ENCODE measurements at regions not wholly inside any gene's neighbourhood (a gene's known extent, or its start where the extent isn't known, plus 50 kb on each side); places are given as distances from the start of the nearest gene placed in this dataset.

DNA sequence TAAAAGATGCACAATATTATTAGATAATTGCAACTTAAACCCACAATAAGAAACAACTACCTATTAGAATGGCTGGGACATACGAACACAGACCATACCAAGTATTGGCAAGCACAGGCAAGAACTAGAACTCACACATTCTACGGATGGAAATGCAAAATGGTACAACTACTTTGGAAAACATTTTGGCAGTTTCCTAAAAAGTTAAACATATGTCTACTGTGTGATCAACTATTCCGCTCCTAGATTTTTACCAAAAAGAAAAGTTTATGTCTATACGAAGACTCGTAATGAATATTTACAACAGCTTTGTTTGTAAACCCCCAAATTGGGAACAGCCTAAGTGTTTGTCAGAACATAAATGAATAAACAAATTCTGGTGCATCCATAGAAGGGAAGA is 194.7 kb downstream of the FGFR2 start:
- no peak overlapping the region for H3K4me3 Mint-ChIP-seq
- DNase-seq: no peak
- POLR2A ChIA-PET: no interaction called here

DNA sequence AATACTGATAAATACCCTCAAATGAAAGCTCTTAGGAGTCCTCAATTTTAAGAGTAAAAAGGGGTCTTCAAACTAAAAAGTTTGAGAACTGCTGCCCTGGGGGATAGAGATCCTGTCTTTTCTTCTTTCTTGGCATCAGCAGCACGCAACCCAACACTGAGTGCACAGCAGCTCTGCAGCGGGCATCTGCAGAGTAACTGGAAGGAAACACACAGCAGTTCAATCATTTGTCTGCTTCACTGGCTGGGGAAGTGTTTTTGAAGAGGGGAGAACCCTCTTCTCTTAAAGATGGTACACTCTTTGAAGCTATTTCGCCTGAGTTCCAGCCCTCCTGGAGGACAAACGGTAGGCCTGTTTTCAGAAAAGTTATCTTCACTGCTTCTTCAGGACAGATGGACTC is 193.6 kb downstream of the FGFR2 start:
- POLR2A ChIA-PET: no interaction called here
- Histone ChIP-seq H3K79me2 (ENCODE audit: control insufficient read depth, insufficient read depth, low read length) (no peaks in the 10 kb centered on the region), H3K27me3 (replicated peaks in 1 of 4; ENCODE audit: control extremely low read depth in 1 of 4, control insufficient read depth in 3 of 4, insufficient read depth in 4 of 4, low read length in 3 of 4) (no peaks in the 10 kb centered on the region), H4K20me1 (ENCODE audit: control insufficient read depth, insufficient read depth, low read length, poor library complexity, severe bottlenecking) (no peaks in the 10 kb centered on the region), H2AFZ (ENCODE audit: insufficient read depth, low read depth, low read length, poor library complexity, severe bottlenecking) (no peak overlapping the region), H3K9me3 (ENCODE audit: control extremely low read depth in 1 of 3, control insufficient read depth in 2 of 3, insufficient read depth in 1 of 3, low read length in 2 of 3) (no peaks in the 10 kb centered on the region), H3K9ac (ENCODE audit: low read length) (no peak overlapping the region), H3K4me2 (replicated peaks; ENCODE audit: low read depth, low read length, poor library complexity, severe bottlenecking) (no peak overlapping the region), H3K27ac (ENCODE audit: low read length in 2 of 2) (no peak overlapping the region), H3K36me3 (replicated peaks in 1 of 2; ENCODE audit: control extremely low read depth in 1 of 2, control insufficient read depth in 1 of 2, extremely low read depth in 1 of 2, insufficient read depth in 2 of 2, low read length in 1 of 2) (no peaks in the 10 kb centered on the region), H3K4me3 (ENCODE audit: control extremely low read depth in 1 of 5, extremely low read depth in 1 of 5, insufficient read depth in 1 of 5, low read depth in 2 of 5, low read length in 4 of 5) (no peak overlapping the region), H3K4me1 (ENCODE audit: control insufficient read depth in 2 of 2, insufficient read depth in 2 of 2, low read length in 2 of 2) (no peaks in the 10 kb centered on the region)
- 64% methylated on average over 2 of the region's 4 CpGs for WGBS (ENCODE audit: insufficient coverage)
- DNase-seq: no peak
- Mint-ChIP-seq H3K4me1 (no peaks in the 10 kb centered on the region), H3K9me3 (ENCODE audit: insufficient read depth) (no peaks in the 10 kb centered on the region), H3K27ac (no peak overlapping the region), H3K4me3 (no peak overlapping the region), H3K27me3 (no peaks in the 10 kb centered on the region)
- ATAC-seq (ENCODE audit: low read depth): no peak
- CTCF ChIA-PET: no interaction called here
- intact Hi-C loops (cut with micrococcal nuclease): no loop called here
- no peak for TF ChIP-seq EZH2 (IDR thresholded peaks at IDR 0.05; ENCODE audit: borderline replicate concordance, insufficient read depth, low read depth, low read length, poor library complexity, severe bottlenecking)
- TF ChIP-seq, protein P1, sequence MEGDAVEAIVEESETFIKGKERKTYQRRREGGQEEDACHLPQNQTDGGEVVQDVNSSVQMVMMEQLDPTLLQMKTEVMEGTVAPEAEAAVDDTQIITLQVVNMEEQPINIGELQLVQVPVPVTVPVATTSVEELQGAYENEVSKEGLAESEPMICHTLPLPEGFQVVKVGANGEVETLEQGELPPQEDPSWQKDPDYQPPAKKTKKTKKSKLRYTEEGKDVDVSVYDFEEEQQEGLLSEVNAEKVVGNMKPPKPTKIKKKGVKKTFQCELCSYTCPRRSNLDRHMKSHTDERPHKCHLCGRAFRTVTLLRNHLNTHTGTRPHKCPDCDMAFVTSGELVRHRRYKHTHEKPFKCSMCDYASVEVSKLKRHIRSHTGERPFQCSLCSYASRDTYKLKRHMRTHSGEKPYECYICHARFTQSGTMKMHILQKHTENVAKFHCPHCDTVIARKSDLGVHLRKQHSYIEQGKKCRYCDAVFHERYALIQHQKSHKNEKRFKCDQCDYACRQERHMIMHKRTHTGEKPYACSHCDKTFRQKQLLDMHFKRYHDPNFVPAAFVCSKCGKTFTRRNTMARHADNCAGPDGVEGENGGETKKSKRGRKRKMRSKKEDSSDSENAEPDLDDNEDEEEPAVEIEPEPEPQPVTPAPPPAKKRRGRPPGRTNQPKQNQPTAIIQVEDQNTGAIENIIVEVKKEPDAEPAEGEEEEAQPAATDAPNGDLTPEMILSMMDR (IDR thresholded peaks at IDR 0.05): no peak

More for the DNA sequence above, 194.7 kb downstream of the FGFR2 start:
- no peaks in the 10 kb centered on the region for H4K20me1 ChIP-seq (ENCODE audit: control insufficient read depth, insufficient read depth, low read length, poor library complexity, severe bottlenecking)
- 100% methylated on average over 1 of the region's 5 CpGs for WGBS (ENCODE audit: insufficient coverage)
- ATAC-seq (ENCODE audit: low read depth): no peak
- Mint-ChIP-seq H3K27ac (no peak overlapping the region), H3K4me1 (no peaks in the 10 kb centered on the region), H3K27me3 (no peaks in the 10 kb centered on the region), H3K9me3 (ENCODE audit: insufficient read depth) (no peaks in the 10 kb centered on the region)
- TF ChIP-seq EZH2 (IDR thresholded peaks at IDR 0.05; ENCODE audit: borderline replicate concordance, insufficient read depth, low read depth, low read length, poor library complexity, severe bottlenecking): no peak
- TF ChIP-seq, protein P1 (IDR thresholded peaks at IDR 0.05): no peak
- no peak overlapping the region for H3K27ac ChIP-seq (ENCODE audit: low read length in 2 of 2)
- H2AFZ ChIP-seq (ENCODE audit: insufficient read depth, low read depth, low read length, poor library complexity, severe bottlenecking): no peak overlapping the region
- H3K9ac ChIP-seq (ENCODE audit: low read length): no peak overlapping the region
- H3K79me2 ChIP-seq (ENCODE audit: control insufficient read depth, insufficient read depth, low read length): no peaks in the 10 kb centered on the region
- intact Hi-C loops (cut with micrococcal nuclease): no loop called here
- no peak overlapping the region for H3K4me3 ChIP-seq (ENCODE audit: control extremely low read depth in 1 of 5, extremely low read depth in 1 of 5, insufficient read depth in 1 of 5, low read depth in 2 of 5, low read length in 4 of 5)
- CTCF ChIA-PET: no interaction called here
- no peaks in the 10 kb centered on the region for H3K36me3 ChIP-seq (replicated peaks in 1 of 2; ENCODE audit: control extremely low read depth in 1 of 2, control insufficient read depth in 1 of 2, extremely low read depth in 1 of 2, insufficient read depth in 2 of 2, low read length in 1 of 2)
- H3K9me3 ChIP-seq (ENCODE audit: control extremely low read depth in 1 of 3, control insufficient read depth in 2 of 3, insufficient read depth in 1 of 3, low read length in 2 of 3): no peaks in the 10 kb centered on the region
- H3K27me3 ChIP-seq (replicated peaks in 1 of 4; ENCODE audit: control extremely low read depth in 1 of 4, control insufficient read depth in 3 of 4, insufficient read depth in 4 of 4, low read length in 3 of 4): no peaks in the 10 kb centered on the region
- no peak overlapping the region for H3K4me2 ChIP-seq (replicated peaks; ENCODE audit: low read depth, low read length, poor library complexity, severe bottlenecking)
- no peaks in the 10 kb centered on the region for H3K4me1 ChIP-seq (ENCODE audit: control insufficient read depth in 2 of 2, insufficient read depth in 2 of 2, low read length in 2 of 2)

All from B cell (primary cell).